GM12872 (cell line): ENCODE measurements at regions not wholly inside any gene's neighbourhood (a gene's known extent, or its start where the extent isn't known, plus 50 kb on each side); places are given as distances from the start of the nearest gene placed in this dataset.

Experiments used
- TF ChIP-seq, protein P1 (sequence below): IDR thresholded peaks from 3 replicates; pipeline ENCODE4 v1.5.1; 2011; ENCODE audit warnings: low read depth, mild to moderate bottlenecking, low read length, moderate library complexity; ENCODE audit not compliant: insufficient read depth

GRCh38 chrX:129145840-129146272 is 377.4 kb downstream of the SMARCA1 start:
- TF ChIP-seq, protein P1, sequence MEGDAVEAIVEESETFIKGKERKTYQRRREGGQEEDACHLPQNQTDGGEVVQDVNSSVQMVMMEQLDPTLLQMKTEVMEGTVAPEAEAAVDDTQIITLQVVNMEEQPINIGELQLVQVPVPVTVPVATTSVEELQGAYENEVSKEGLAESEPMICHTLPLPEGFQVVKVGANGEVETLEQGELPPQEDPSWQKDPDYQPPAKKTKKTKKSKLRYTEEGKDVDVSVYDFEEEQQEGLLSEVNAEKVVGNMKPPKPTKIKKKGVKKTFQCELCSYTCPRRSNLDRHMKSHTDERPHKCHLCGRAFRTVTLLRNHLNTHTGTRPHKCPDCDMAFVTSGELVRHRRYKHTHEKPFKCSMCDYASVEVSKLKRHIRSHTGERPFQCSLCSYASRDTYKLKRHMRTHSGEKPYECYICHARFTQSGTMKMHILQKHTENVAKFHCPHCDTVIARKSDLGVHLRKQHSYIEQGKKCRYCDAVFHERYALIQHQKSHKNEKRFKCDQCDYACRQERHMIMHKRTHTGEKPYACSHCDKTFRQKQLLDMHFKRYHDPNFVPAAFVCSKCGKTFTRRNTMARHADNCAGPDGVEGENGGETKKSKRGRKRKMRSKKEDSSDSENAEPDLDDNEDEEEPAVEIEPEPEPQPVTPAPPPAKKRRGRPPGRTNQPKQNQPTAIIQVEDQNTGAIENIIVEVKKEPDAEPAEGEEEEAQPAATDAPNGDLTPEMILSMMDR, result no peak

DNA sequence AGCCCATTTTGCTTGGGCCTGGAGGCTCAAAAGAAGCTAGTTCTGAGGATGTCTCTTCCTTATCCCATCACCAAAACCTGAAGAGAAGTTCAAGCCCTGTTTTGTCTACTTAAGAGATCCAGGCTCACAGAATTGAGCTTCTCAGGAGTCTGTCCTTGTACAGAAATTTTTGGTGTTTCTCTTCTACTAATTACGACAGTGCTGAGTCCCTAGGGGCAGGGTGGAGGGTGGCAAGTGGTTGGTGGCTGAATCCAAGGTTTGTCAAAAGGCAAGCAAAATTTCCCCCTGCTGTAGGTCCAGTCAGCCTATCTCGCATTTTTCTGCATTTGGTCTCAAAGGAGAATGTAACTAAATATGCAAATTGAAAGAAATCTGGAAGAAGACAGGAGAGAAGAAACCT is 377.9 kb downstream of the SMARCA1 start:
- TF ChIP-seq, protein P1, result no peak

DNA sequence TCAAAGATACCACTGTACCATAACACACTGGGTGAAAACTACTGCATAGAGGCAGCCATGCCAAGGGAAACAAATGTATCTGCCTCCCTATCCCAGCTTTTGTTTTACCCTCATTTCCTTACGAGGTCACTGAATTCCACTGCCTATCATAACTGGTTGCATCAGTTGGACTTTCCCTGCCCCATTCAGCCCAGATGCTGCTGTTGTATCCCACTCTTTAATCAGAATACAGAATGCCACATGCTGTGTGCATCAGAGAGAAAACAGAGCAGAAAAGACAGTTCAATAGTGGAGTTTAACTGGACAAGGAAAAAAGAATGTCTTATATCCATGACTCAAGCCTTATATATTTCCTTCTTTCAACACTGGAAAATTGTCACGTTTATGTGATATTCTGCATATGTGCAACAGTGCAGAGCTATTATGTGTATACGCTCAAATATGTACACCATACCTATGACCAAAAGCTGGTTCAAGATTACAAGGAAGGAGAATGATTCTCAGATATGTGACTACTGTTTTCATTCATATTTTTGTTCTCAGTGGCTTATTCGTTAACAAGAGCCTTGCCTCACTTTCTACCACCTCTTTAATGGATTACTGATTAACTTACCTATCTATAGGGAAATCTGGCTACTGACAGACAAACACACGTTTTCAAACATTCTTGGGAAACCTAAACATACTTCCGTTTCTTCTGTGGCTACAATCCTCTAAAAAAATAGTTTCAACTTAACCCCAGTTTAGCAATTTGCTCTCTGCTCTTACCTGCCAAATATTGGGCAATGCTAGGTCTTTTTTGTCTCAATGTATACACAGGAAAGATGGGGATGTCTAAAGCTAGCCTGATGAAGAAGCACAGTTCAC is 378.9 kb downstream of the SMARCA1 start:
- TF ChIP-seq, protein P1, result no peak

DNA sequence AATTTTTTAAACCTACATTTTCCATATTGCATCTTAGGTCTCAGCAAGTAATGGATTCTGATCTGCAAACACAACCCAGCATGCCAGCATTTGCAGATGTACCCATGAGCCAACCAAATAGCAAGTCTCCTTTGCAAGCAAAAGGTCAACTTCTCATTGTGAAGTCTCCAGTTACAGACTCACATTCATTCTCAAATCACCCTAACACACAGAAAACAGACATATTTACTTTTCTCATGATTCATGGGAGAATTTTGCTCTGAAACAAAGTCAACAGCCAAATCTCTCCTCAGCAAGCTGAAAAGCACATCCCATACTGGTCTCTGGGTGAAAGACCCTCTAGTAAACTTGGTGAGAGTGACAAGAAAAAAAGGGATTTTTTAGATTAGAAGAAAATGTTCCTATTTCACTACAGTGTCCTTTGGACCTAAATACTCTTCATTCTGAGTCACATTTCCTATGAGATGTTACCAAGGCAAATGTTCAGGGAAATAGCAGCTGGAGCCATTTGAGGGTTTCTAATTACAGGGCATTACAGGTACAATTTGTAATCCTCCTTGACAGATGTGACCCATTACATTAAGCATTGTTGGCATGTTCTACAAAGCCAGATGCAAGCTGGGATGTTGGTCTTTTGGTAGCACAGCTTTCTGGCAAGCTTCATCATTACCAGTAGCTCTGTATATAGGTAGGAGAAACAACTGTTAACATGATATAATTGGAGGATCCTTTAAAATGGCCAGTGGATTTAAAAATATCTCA is 383.3 kb downstream of the SMARCA1 start:
- TF ChIP-seq, protein P1, result no peak

- TF ChIP-seq, protein P1, result no peak
Observed at GRCh38 chrX:129125122-129125914, 398.0 kb downstream of the SMARCA1 start.

- TF ChIP-seq, protein P1, result no peak
Observed at GRCh38 chrX:129123795-129124194, 399.5 kb downstream of the SMARCA1 start.
